Ovary (tissue), 3 donors: ENCODE measurements at regions not wholly inside any gene's neighbourhood (a gene's known extent, or its start where the extent isn't known, plus 50 kb on each side); places are given as distances from the start of the nearest gene placed in this dataset.

Experiments
- CTCF ChIP-seq, 3 donors: fragments of 450-650 bp in 2 of 3; fragments of 200-600 bp in 1 of 3; IDR thresholded peaks; one replicate each; pipeline versions ENCODE4 v1.5.1 to v1.8.0; 2016 to 2022; ENCODE audit warnings: antibody characterized with exemption in 3 of 3, mild to moderate bottlenecking in 1 of 3
- POLR2A ChIP-seq: fragments of 450-650 bp; IDR thresholded peaks from one replicate; pipeline ENCODE4 v1.6.1; 2017; ENCODE audit warnings: antibody characterized with exemption, mild to moderate bottlenecking, moderate library complexity
- donor health status: DM: no; HTN: no; CAD: no.

GRCh38 chr3:195009616-195010015 lies 261.3 kb downstream of the XXYLT1 start:
- TF ChIP-seq CTCF (IDR thresholded peaks at IDR 0.05), result no peak
- TF ChIP-seq POLR2A, result no peak
